ENCODE measurements at regions not wholly inside any gene's neighbourhood (a gene's known extent, or its start where the extent isn't known, plus 50 kb on each side); places are given as distances from the start of the nearest gene placed in this dataset.
"Not testable (repeated sequence)": the region's sequence is repeated elsewhere in the genome, so short reads cannot be mapped to it uniquely, and the experiment has no call there.

GRCh38 chr7:152961796-152962195 is 202.2 kb downstream of the ACTR3B start:
- not testable (repeated sequence) for TF ChIP-seq CTCF (IDR thresholded peaks at IDR 0.05; ENCODE audit: low read depth, low read length); EZH2phosphoT487 (IDR thresholded peaks at IDR 0.05; ENCODE audit: low read depth)
